KMS-11 (cell line): ENCODE measurements at regions not wholly inside any gene's neighbourhood (a gene's known extent, or its start where the extent isn't known, plus 50 kb on each side); places are given as distances from the start of the nearest gene placed in this dataset.
A peak's percentile ranks its signal among the peaks of the same experiment; 100 is the strongest.

Source experiments
- H2AFZ ChIP-seq: fragments of 200-600 bp; sonication (generic); 2 replicates; pipeline ENCODE4 v1.6.1; 2016; ENCODE audit warnings: antibody characterized with exemption, mixed run types, low read depth
- H3K27ac ChIP-seq: fragments of 200-600 bp; sonication (generic); 2 replicates; pipeline ENCODE4 v1.6.1; 2016; ENCODE audit warnings: mild to moderate bottlenecking, mixed run types
- H3K27me3 ChIP-seq: fragments of 200-600 bp; sonication (generic); 2 replicates; pipeline ENCODE4 v1.6.1; 2017; ENCODE audit warnings: mild to moderate bottlenecking, low read depth, mixed run types, moderate library complexity; ENCODE audit not compliant: insufficient read depth
- H3K36me3 ChIP-seq: fragments of 200-600 bp; sonication (generic); 2 replicates; pipeline ENCODE4 v1.6.1; 2017; ENCODE audit warnings: mild to moderate bottlenecking, mixed run types; ENCODE audit not compliant: insufficient read depth
- H3K4me1 ChIP-seq: fragments of 200-600 bp; sonication (generic); 2 replicates; pipeline ENCODE4 v1.6.1; 2016; ENCODE audit warnings: mild to moderate bottlenecking, low read depth, mixed run types; ENCODE audit not compliant: poor library complexity, severe bottlenecking
- H3K4me2 ChIP-seq: fragments of 200-600 bp; sonication (generic); 2 replicates; pipeline ENCODE4 v1.7.0; 2016; ENCODE audit warnings: mild to moderate bottlenecking, mixed run types
- H3K4me3 ChIP-seq: fragments of 200-600 bp; sonication (generic); IDR thresholded peaks from 2 replicates; pipeline ENCODE4 v1.6.1; 2017; ENCODE audit warnings: low read depth, low read length, mixed read lengths; ENCODE audit not compliant: insufficient read depth
- H3K79me2 ChIP-seq: fragments of 200-600 bp; sonication (generic); 2 replicates; pipeline ENCODE4 v1.6.1; 2016; ENCODE audit warnings: low read depth, mixed run types; ENCODE audit not compliant: insufficient read depth
- H3K9ac ChIP-seq: fragments of 200-600 bp; sonication (generic); 2 replicates; pipeline ENCODE4 v1.6.1; 2016; ENCODE audit warnings: mild to moderate bottlenecking, mixed run types
- H4K20me1 ChIP-seq: fragments of 200-600 bp; sonication (generic); 2 replicates; pipeline ENCODE4 v1.6.1; 2016; ENCODE audit warnings: mild to moderate bottlenecking, mixed run types; ENCODE audit not compliant: insufficient read depth
- TF ChIP-seq, protein P1 (sequence below): fragments of 200-600 bp; sonication (generic); conservative IDR thresholded peaks from 2 replicates; pipeline ENCODE4 v1.6.1; 2017; ENCODE audit warnings: low read depth, mild to moderate bottlenecking, antibody characterized with exemption, low read length, moderate library complexity, mixed read lengths

GRCh38 chr20:21573259-21573658, 59.4 kb upstream of the NKX2-2 start:
- H2AFZ ChIP-seq: no peak overlapping the region
- TF ChIP-seq, protein P1, sequence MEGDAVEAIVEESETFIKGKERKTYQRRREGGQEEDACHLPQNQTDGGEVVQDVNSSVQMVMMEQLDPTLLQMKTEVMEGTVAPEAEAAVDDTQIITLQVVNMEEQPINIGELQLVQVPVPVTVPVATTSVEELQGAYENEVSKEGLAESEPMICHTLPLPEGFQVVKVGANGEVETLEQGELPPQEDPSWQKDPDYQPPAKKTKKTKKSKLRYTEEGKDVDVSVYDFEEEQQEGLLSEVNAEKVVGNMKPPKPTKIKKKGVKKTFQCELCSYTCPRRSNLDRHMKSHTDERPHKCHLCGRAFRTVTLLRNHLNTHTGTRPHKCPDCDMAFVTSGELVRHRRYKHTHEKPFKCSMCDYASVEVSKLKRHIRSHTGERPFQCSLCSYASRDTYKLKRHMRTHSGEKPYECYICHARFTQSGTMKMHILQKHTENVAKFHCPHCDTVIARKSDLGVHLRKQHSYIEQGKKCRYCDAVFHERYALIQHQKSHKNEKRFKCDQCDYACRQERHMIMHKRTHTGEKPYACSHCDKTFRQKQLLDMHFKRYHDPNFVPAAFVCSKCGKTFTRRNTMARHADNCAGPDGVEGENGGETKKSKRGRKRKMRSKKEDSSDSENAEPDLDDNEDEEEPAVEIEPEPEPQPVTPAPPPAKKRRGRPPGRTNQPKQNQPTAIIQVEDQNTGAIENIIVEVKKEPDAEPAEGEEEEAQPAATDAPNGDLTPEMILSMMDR: no peak
- H3K27ac ChIP-seq: no peak overlapping the region
- H3K4me2 ChIP-seq: no peak overlapping the region
- no peaks in the 10 kb centered on the region for H3K27me3 ChIP-seq
- H3K79me2 ChIP-seq: no peaks in the 10 kb centered on the region
- no peaks in the 10 kb centered on the region for H3K36me3 ChIP-seq
- no peak overlapping the region for H3K9ac ChIP-seq
- no peak overlapping the region for H3K4me3 ChIP-seq
- no peaks in the 10 kb centered on the region for H3K4me1 ChIP-seq
- no peaks in the 10 kb centered on the region for H4K20me1 ChIP-seq

- H3K27ac ChIP-seq: no peak overlapping the region
- no peak overlapping the region for H3K4me3 ChIP-seq
- no peak overlapping the region for H3K9ac ChIP-seq
- no peak overlapping the region for H2AFZ ChIP-seq
- H3K4me1 ChIP-seq: no peaks in the 10 kb centered on the region
- TF ChIP-seq, protein P1: peak; percentile 91
- no peaks in the 10 kb centered on the region for H3K36me3 ChIP-seq
- H3K4me2 ChIP-seq: no peak overlapping the region
- no peaks in the 10 kb centered on the region for H4K20me1 ChIP-seq
- H3K79me2 ChIP-seq: no peaks in the 10 kb centered on the region
- H3K27me3 ChIP-seq: no peaks in the 10 kb centered on the region
These were observed 58.2 kb upstream of the NKX2-2 start for GRCh38 chr20:21571841-21572690.

DNA sequence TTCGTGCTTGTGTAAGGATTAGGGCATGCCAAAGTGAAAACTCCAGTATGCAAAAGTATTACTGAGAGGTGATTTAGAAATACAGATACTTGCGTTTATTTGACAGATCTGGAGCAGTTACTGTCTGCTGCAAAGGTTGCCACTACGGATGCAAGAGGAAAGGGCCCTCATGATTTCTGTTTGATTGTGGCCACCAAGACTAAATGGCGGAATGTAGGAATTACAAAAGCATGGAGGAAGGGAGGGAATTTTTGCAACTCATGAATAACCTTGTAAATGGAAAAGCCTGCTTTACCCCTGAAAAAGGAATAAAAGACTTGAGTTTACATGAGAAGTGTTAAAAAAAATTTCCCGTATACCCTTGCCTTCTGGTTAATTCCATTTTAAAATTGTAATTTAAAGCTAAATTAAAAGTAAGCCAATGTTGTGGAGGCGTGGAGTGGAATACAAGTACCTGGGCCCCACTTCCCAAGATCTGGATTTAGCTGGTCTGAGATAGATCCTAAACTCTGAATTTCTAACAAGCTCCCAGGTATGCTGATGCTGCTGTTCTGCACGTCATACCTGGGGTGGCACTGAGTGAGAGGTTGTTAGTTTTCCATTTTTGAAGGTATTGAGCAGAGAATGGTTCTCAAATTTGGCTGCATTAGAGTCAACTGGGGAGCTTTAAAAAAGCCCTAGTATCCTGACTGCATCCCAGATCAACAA, 56.6 kb upstream of the NKX2-2 start:
- Histone ChIP-seq H4K20me1 (no peaks in the 10 kb centered on the region), H3K36me3 (no peaks in the 10 kb centered on the region), H3K27ac (no peak overlapping the region), H3K4me3 (no peak overlapping the region), H3K27me3 (no peaks in the 10 kb centered on the region), H2AFZ (no peak overlapping the region), H3K9ac (no peak overlapping the region), H3K79me2 (no peaks in the 10 kb centered on the region), H3K4me2 (no peak overlapping the region), H3K4me1 (no peaks in the 10 kb centered on the region)
- TF ChIP-seq, protein P1: no peak

DNA sequence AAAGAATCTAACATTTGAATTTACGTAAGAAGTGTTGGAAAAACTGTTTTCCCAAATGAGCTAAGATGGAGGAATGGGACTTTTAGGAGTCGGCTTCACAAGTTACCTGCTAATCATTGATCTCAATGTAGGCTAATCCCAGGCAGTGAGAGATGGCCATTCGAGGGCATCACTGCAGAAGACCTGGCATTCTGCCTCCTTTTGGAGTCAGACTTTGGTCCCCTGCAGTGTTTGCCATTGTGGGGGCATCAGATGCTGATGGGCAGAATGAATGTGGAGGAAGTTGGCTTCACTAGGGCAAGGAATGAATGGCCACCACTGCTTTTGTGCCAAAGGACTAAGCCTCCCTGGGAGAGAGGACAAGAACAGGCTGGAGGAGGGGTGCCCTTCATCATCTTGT, 55.7 kb upstream of the NKX2-2 start:
- TF ChIP-seq, protein P1: no peak
- Histone ChIP-seq H3K4me2 (no peak overlapping the region), H3K4me3 (no peak overlapping the region), H3K27me3 (no peaks in the 10 kb centered on the region), H3K9ac (no peak overlapping the region), H3K27ac (no peak overlapping the region), H3K36me3 (no peaks in the 10 kb centered on the region), H3K79me2 (no peaks in the 10 kb centered on the region), H3K4me1 (no peaks in the 10 kb centered on the region), H2AFZ (no peak overlapping the region), H4K20me1 (no peaks in the 10 kb centered on the region)
